HG02759 (cell line): ENCODE measurements at regions not wholly inside any gene's neighbourhood (a gene's known extent, or its start where the extent isn't known, plus 50 kb on each side); places are given as distances from the start of the nearest gene placed in this dataset.

Source experiments
- ATAC-seq: cut with Tn5 transposase; IDR thresholded peaks from one replicate; pipeline ENCODE4 v1.9.1; 2021; ENCODE audit warnings: mild to moderate bottlenecking, moderate library complexity; ENCODE audit not compliant: unreplicated experiment

- no peak for ATAC-seq
Measured at GRCh38 chr22:47807506-47807905, 1045.1 kb downstream of the TBC1D22A start.

- ATAC-seq: no peak
Measured at GRCh38 chr22:47806894-47807293, 1044.4 kb downstream of the TBC1D22A start.

GRCh38 chr22:47805394-47805935, 1043.0 kb downstream of the TBC1D22A start:
- no peak for ATAC-seq

DNA sequence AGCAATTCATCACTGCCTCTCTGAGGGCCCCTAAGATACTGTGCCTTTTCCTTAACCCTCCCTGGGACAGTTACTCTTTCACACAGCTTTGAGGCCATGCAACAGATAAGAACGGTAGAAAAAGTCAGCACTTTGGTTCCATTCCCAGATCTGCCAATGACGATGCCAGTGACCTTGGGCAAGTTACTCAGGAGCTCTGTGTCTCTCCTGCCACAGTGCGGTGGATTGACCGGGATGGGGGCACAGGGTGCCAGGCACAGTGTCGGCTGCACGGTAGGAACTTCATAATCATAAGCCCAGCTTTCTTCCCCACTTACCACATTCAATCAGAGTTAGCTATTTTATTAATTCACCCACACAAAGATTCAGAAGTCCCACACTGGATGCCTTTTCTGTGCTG, 1041.8 kb downstream of the TBC1D22A start:
- no peak for ATAC-seq

DNA sequence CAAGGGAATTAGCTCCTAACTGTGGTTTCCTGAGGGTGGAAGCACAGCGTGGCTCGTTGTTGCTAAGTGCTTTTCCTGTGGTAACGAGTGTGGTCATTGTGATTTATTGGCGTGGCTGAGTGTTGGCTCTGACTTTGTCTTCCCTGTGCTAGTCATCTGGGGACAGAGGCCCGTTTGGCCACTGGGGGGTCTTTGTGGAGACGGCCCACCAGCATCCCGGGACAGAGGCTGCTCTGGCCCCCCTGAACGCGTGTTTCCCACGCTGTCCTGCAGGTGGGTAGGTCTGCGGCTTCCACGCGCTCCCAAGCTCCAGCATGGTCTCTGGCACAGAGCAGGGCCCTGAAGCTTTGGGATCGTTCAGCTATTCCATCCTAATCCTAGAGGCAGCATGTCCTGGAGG, 1040.0 kb downstream of the TBC1D22A start:
- ATAC-seq: no peak

DNA sequence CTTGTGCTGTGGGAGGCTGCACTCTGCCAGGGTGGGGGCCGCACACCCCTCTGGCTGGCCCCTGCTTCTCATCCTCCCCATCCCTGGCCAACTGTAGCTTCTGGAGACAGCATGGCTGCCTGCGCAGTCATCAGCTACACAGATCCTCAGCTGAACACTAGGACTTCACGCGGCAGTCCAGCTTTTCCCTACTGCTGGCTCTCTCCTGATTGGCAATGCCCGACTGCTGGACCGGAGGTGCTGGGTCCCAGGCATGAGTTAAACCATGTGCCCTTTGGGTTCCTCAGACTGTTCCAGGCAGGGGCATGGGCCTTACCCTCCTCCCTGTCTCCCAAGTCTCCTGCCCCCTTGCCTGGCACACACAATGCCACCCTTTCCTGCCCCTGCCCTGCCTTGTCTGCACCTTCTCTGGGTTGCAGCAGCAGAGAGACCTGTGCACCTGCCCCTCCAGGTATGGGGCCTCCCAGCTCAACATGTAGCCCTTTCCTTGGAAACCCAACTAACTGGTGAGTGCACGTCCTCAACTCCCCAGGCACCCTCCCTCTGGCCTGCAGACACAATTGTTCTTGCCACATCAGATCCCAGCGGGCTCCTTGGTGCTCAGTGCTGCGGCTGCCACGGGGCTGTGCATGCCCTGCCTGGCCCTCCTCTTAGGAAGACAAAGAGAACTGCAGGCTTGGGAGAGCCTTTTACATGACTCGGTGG, 1039.2 kb downstream of the TBC1D22A start:
- ATAC-seq: no peak

GRCh38 chr22:47798229-47798628, 1035.8 kb downstream of the TBC1D22A start:
- no peak for ATAC-seq

DNA sequence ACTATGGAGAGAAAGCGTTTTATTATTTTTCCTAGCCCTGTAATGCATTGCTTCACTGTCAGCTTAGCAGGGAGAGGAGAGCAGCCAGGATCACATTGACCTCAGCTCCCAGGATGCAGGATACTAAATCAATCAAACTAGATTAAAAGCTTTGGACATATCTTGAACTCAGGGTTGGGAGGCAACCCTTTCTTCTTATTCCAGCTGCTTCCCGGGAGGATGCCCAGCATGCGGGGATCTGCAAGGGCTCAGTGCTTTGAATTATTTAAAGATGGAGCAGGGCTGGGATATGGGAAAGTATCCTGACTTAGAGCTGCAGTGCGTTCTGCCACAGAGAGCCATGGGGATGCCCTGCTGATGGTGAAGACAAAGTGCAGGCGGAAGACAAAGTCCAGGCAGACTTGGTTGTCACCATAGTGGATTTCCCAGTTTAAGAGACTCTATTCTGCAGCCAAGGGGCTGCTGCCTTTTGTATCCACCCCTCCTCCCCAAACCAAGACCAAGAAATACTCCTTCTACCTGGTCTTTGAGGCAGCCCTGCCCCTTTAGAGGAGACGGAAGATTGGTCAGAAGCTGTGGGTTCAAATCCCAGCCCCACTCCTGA, 1035.0 kb downstream of the TBC1D22A start:
- no peak for ATAC-seq

- no peak for ATAC-seq
Measured at GRCh38 chr22:47796128-47796908, 1033.9 kb downstream of the TBC1D22A start.

DNA sequence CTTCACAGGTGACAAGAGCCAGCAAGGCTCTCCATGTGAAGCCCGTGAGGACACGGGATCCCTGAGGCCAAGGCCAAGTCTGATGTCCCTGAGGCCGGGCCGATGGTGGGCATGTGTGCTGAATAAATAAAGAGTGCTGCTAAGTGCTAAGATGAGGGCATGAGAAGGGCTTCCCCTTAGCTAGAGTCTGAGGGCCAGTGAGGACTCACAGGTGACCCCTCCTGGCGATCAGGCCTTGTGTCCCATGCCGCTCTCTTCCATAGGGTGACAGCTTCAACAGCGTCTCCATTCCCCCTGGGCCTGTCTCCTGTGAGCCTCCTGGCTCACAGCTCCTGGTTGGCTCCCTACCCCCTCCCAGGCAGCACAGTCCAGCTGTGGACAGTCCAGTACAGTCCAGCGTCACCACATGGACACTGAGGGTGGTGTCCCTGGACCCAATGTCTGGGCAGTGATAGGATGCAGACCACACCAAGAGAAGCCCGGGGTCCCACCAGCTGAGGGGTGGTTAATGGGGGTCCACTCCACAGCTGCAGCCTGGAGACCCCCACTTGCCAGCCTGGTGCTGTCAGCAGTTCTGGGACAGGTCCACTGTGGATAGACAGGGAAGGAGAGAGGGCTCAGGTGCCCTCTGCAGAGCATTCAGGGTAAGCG, 1033.2 kb downstream of the TBC1D22A start:
- no peak for ATAC-seq

- ATAC-seq: no peak
Measured at GRCh38 chr22:47794851-47795250, 1032.4 kb downstream of the TBC1D22A start.

DNA sequence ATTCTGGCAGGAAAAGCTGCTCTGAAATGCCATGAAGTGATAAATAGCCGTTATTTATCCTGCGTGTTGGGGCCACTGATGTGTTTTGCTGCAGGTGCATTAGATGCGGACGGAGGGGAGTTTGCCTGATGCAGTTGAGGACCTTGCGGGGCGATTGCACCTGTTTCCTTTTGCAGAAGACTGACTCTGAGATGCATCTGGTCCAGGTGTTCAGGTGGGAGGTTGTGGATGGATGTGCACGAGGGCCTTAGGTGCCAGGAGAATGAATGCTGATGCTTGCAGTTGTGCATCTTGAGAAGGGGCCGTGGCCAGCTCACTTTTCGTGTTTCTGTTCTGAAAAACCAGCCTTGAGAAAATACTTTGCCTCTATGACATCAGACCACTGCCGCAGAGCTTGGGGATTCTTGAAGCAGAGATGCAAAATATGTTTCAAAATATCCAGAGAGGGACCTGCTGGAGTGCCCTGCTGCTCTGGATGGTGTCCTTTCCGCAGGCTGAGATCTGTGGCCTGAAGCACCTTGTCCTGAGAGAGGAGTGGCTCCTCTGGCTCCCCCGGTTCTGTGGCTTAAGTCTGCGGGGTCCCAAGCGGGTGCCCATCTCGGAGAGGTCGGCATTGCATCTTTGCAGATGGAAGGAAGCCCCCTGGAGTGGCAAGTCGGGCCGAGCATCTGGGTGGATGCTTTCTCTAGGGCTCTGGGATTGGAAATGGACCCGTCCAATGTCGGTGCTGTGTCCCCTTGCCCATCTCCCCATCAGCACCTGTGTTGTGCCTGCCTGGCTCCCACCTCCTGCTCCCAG, 1031.1 kb downstream of the TBC1D22A start:
- ATAC-seq: no peak

- ATAC-seq: no peak
Measured at GRCh38 chr22:47789171-47789570, 1026.7 kb downstream of the TBC1D22A start.

DNA sequence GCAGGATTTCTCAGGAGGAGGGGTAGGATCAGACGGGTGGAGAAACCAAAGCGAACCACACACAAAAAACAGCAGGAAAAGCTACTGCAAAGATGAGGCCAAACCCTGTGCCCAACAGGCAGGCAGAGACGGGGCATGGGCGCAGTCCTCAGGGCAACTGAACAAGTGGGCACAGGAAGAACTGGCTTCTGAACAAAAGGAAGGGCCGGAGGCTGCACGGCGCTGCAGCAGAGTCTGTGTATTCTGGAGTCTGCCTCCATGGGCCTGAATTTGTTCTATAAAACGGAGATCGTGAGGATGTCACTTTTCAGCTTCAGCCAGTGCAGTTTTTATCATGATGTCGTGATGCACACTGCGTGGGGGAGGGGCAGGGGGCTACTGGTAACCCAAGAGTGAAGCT, 1026.0 kb downstream of the TBC1D22A start:
- ATAC-seq: no peak

DNA sequence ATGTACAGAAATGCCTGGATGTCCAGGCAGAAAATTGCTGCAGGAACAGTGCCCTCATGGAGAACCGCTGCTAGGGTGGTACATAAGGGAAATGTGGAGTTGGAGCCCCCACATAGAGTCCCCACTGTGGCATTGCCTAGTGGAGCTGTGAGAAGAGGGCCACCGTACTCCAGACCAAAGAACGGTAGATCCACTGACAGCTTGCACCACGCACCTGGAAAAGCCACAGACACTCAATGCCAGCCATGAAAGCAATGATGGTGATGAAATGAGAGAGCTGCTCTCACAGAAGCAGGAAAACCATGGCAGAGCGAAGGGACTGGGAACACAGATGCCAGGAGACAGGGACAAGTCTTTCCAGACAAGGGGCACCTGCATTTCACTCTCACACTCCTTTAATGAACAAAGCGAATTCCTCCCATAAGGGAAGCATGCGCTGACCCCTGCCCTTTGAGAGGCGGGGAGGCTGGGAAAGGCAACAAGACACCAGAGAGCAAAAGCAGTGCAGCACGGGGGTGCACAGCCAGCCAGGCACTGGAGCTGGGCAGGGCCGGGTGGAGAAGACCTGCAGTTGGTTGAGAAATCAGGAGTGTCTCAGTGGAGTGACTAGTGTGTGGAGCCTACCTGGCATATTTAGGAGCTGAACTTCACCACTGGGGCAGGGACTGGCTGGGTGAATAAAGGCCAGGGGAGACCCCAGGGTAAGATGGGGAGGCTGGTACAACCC, 1025.2 kb downstream of the TBC1D22A start:
- ATAC-seq: no peak

- no peak for ATAC-seq
Measured at GRCh38 chr22:47786650-47787290, 1024.3 kb downstream of the TBC1D22A start.

GRCh38 chr22:47784991-47785390, 1022.5 kb downstream of the TBC1D22A start:
- ATAC-seq: no peak

DNA sequence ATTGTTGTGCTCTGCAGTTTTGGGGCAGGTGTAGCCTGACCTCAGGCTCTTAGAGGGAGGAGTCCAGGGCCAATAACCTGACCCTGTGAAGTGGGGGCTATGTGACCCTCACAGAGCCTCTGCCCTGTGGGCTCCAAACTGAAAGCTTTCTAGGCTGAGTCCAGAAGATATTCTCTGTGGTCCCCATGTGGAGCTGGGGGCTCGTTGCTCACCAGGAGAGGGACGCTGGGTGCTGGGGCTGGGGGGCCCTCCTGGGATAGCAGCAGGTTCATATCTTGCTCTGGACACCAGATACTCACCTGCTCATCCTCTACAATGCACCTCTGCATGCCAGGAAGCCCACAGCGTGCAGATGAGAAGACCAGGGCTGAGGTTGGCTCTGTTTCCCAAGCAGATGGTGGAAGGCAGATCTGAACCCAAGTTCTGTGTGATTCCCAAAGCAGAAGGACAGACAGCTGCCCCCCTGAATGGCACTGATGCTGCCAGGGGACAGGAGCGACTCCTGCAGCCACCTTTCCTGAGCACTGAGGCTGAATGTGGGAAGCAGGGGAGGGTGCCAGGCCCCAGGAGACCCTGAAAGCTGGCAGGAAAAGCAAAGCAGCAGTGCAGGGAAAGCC, 1022.0 kb downstream of the TBC1D22A start:
- no peak for ATAC-seq
